Smooth muscle cell (in vitro differentiated cells): ENCODE measurements at regions not wholly inside any gene's neighbourhood (a gene's known extent, or its start where the extent isn't known, plus 50 kb on each side); places are given as distances from the start of the nearest gene placed in this dataset.

Experiments
- DNase-seq: peaks from one replicate; lab custom pipeline; 2025; ENCODE audit not compliant: unreplicated experiment; lab: John Stamatoyannopoulos, UW
- H2AFZ ChIP-seq: fragments of 200-600 bp; sonication (generic); 2 replicates; pipeline ENCODE4 v1.6.0; 2016; ENCODE audit warnings: antibody characterized with exemption, low read depth, mild to moderate bottlenecking
- H3F3A ChIP-seq: fragments of 200-600 bp; sonication (generic); 2 replicates; pipeline ENCODE4 v1.6.0; 2017; ENCODE audit warnings: antibody characterized with exemption, low read depth
- H3K27ac ChIP-seq: fragments of 200-600 bp; sonication (generic); 2 replicates; pipeline ENCODE4 v1.5.1; 2016; ENCODE audit warnings: low read depth, mild to moderate bottlenecking
- H3K27me3 ChIP-seq: fragments of 200-600 bp; sonication (generic); 2 replicates; pipeline ENCODE4 v1.6.1; 2016; ENCODE audit warnings: low read depth, mild to moderate bottlenecking
- H3K36me3 ChIP-seq: fragments of 200-600 bp; sonication (generic); 2 replicates; pipeline ENCODE4 v1.5.1; 2016; ENCODE audit warnings: low read depth
- H3K4me1 ChIP-seq: fragments of 200-600 bp; sonication (generic); 2 replicates; pipeline ENCODE4 v1.5.1; 2016; ENCODE audit warnings: low read depth
- H3K4me2 ChIP-seq: fragments of 200-600 bp; sonication (generic); 2 replicates; pipeline ENCODE4 v1.6.0; 2016; ENCODE audit warnings: mild to moderate bottlenecking
- H3K4me3 ChIP-seq: fragments of 200-600 bp; sonication (generic); 2 replicates; pipeline ENCODE4 v1.5.1; 2016; ENCODE audit warnings: mild to moderate bottlenecking
- H3K79me2 ChIP-seq: fragments of 200-600 bp; sonication (generic); 2 replicates; pipeline ENCODE4 v1.6.0; 2016; ENCODE audit warnings: low read depth, mild to moderate bottlenecking
- H3K9ac ChIP-seq: fragments of 200-600 bp; sonication (generic); 2 replicates; pipeline ENCODE4 v1.6.0; 2016; ENCODE audit warnings: low read depth
- H3K9me3 ChIP-seq: fragments of 200-600 bp; sonication (generic); replicated peaks from 2 replicates; pipeline ENCODE4 v1.5.1; 2016; ENCODE audit warnings: low read depth
- H4K20me1 ChIP-seq: fragments of 200-600 bp; sonication (generic); 2 replicates; pipeline ENCODE4 v1.6.0; 2016; ENCODE audit warnings: low read depth
- WGBS: methylation state at CpG from one replicate; pipeline ENCODE4 v1.1.7; 2016; ENCODE audit warnings: low lambda C conversion rate; 5-methylcytosine and 5-hydroxymethylcytosine counted together
- TF ChIP-seq, protein P1 (sequence below): fragments of 200-600 bp; sonication (generic); IDR thresholded peaks from 2 replicates; pipeline ENCODE4 v1.5.1; 2017; ENCODE audit warnings: borderline replicate concordance, mild to moderate bottlenecking, antibody characterized with exemption; ENCODE audit not compliant: insufficient read depth, poor library complexity, severe bottlenecking

GRCh38 chr2:21939967-21940366 lies 816.2 kb downstream of the TDRD15 start:
- 72% methylated on average over 2 of the region's 2 CpGs for WGBS
- Histone ChIP-seq H3K4me2 (no peak overlapping the region), H3K36me3 (no peaks in the 10 kb centered on the region), H3K9me3 (no peaks in the 10 kb centered on the region), H3K4me1 (no peaks in the 10 kb centered on the region), H3F3A (no peaks in the 10 kb centered on the region), H3K79me2 (no peaks in the 10 kb centered on the region), H3K27ac (no peak overlapping the region), H3K27me3 (no peaks in the 10 kb centered on the region), H2AFZ (no peak overlapping the region), H3K4me3 (no peak overlapping the region), H3K9ac (no peak overlapping the region), H4K20me1 (no peaks in the 10 kb centered on the region)
- TF ChIP-seq, protein P1, sequence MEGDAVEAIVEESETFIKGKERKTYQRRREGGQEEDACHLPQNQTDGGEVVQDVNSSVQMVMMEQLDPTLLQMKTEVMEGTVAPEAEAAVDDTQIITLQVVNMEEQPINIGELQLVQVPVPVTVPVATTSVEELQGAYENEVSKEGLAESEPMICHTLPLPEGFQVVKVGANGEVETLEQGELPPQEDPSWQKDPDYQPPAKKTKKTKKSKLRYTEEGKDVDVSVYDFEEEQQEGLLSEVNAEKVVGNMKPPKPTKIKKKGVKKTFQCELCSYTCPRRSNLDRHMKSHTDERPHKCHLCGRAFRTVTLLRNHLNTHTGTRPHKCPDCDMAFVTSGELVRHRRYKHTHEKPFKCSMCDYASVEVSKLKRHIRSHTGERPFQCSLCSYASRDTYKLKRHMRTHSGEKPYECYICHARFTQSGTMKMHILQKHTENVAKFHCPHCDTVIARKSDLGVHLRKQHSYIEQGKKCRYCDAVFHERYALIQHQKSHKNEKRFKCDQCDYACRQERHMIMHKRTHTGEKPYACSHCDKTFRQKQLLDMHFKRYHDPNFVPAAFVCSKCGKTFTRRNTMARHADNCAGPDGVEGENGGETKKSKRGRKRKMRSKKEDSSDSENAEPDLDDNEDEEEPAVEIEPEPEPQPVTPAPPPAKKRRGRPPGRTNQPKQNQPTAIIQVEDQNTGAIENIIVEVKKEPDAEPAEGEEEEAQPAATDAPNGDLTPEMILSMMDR: no peak
- no peak for DNase-seq

GRCh38 chr2:21944536-21944935 lies 820.8 kb downstream of the TDRD15 start:
- WGBS: 97% methylated on average over 3 of the region's 3 CpGs
- no peaks in the 10 kb centered on the region for H3K79me2 ChIP-seq
- no peaks in the 10 kb centered on the region for H3K9me3 ChIP-seq
- no peak overlapping the region for H2AFZ ChIP-seq
- no peaks in the 10 kb centered on the region for H3F3A ChIP-seq
- TF ChIP-seq, protein P1: no peak
- H3K4me2 ChIP-seq: no peak overlapping the region
- no peaks in the 10 kb centered on the region for H3K4me1 ChIP-seq
- H3K9ac ChIP-seq: no peak overlapping the region
- H3K27me3 ChIP-seq: no peaks in the 10 kb centered on the region
- no peak overlapping the region for H3K27ac ChIP-seq
- DNase-seq: no peak
- no peaks in the 10 kb centered on the region for H3K36me3 ChIP-seq
- H4K20me1 ChIP-seq: no peaks in the 10 kb centered on the region
- H3K4me3 ChIP-seq: no peak overlapping the region

DNA sequence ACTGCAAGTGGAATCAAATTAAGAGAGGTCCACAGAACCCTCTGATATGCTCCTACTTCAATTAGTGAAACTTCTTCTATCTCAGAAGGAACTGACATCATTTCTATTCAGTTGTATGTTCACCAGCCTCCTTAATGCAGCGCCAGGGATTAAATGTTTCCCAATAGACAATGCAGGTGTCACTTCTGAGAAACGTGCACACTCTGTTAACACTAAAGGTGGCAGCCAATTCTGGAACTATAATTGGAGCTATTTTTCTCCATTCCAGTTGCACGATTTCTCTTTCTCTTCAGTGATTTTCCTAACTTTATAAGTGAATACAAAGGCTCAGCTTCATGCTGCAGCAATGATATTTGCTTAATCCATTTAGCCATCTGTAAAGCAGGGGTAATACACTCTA lies 821.9 kb downstream of the TDRD15 start:
- Histone ChIP-seq H3K4me1 (no peaks in the 10 kb centered on the region), H3K27me3 (no peaks in the 10 kb centered on the region), H3K9me3 (no peaks in the 10 kb centered on the region), H3K36me3 (no peaks in the 10 kb centered on the region), H3F3A (no peaks in the 10 kb centered on the region), H3K9ac (no peak overlapping the region), H3K27ac (no peak overlapping the region), H3K4me2 (no peak overlapping the region), H3K4me3 (no peak overlapping the region), H4K20me1 (no peaks in the 10 kb centered on the region), H2AFZ (no peak overlapping the region), H3K79me2 (no peaks in the 10 kb centered on the region)
- no peak for DNase-seq
- TF ChIP-seq, protein P1: no peak
- 86% methylated on average over 3 of the region's 3 CpGs for WGBS

DNA sequence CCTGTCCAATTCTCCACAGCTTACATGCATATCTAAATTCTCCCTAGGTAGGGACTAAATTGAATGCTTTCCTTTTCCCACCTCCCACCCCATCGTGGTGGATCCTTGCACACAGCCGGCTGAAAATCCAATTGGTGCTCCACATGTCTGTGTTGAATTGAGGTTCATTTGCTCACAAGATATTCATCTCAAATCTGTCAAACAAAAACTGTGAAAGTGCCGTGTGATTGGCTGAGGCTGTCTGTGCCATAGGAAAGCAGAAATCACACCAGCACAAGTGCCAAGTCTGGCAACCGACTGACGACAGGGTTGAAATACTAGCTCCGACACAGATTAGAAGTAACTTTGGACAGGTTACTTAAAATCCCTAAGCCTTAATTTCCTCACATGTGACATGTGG lies 823.3 kb downstream of the TDRD15 start:
- Histone ChIP-seq H3K36me3 (no peaks in the 10 kb centered on the region), H3K9me3 (no peaks in the 10 kb centered on the region), H3K27me3 (no peaks in the 10 kb centered on the region), H3K27ac (no peak overlapping the region), H3K4me3 (no peak overlapping the region), H3K4me2 (no peak overlapping the region), H3K9ac (no peak overlapping the region), H3F3A (no peaks in the 10 kb centered on the region), H3K4me1 (no peaks in the 10 kb centered on the region), H3K79me2 (no peaks in the 10 kb centered on the region), H4K20me1 (no peaks in the 10 kb centered on the region), H2AFZ (no peak overlapping the region)
- TF ChIP-seq, protein P1: no peak
- DNase-seq: no peak
- 87% methylated on average over 6 of the region's 6 CpGs for WGBS
